Mesothelial cell of epicardium (in vitro differentiated cells): ENCODE measurements at regions not wholly inside any gene's neighbourhood (a gene's known extent, or its start where the extent isn't known, plus 50 kb on each side); places are given as distances from the start of the nearest gene placed in this dataset.

ENCODE experiments used
- DNase-seq, 2 experiments: peaks; one replicate each; pipeline ENCODE4 v3.0.0; 2021; ENCODE audit warnings: low spot score in 2 of 2; ENCODE audit not compliant: unreplicated experiment in 2 of 2
- H3K27ac Mint-ChIP-seq: 2 replicates; pipeline ENCODE4 v1.8.0; 2021; ENCODE audit warnings: mixed read lengths
- H3K27me3 Mint-ChIP-seq: 2 replicates; pipeline ENCODE4 v1.8.0; 2021; ENCODE audit warnings: low read depth, mixed read lengths
- H3K36me3 Mint-ChIP-seq: 2 replicates; pipeline ENCODE4 v1.8.0; 2021; ENCODE audit warnings: mixed read lengths
- H3K4me1 Mint-ChIP-seq: 2 replicates; pipeline ENCODE4 v1.8.0; 2021; ENCODE audit warnings: mixed read lengths
- H3K4me3 Mint-ChIP-seq: 2 replicates; pipeline ENCODE4 v1.8.0; 2021; ENCODE audit warnings: mild to moderate bottlenecking, moderate library complexity, mixed read lengths
- H3K9me3 Mint-ChIP-seq: 2 replicates; pipeline ENCODE4 v1.8.0; 2021; ENCODE audit warnings: mixed read lengths
- CTCF ChIP-seq: fragments of 200-600 bp; sonication (generic); IDR thresholded peaks from one replicate; pipeline ENCODE4 v1.5.0; 2021; ENCODE audit warnings: antibody characterized with exemption; ENCODE audit not compliant: unreplicated experiment

- Mint-ChIP-seq H3K27ac (no peak overlapping the region), H3K4me3 (no peak overlapping the region), H3K4me1 (no peaks in the 10 kb centered on the region), H3K9me3 (peaks cover 3% of the 10 kb centered on the region), H3K27me3 (peaks cover 10% of the 10 kb centered on the region), H3K36me3 (no peaks in the 10 kb centered on the region)
- TF ChIP-seq CTCF, result no peak
- no peak for DNase-seq
Observed at GRCh38 chr2:7625392-7626138, 708.4 kb downstream of the RNF144A start.

GRCh38 chr2:7626139-7626537 lies 708.9 kb downstream of the RNF144A start:
- Mint-ChIP-seq H3K27ac (no peak overlapping the region), H3K4me1 (no peaks in the 10 kb centered on the region), H3K9me3 (peaks cover 3% of the 10 kb centered on the region), H3K4me3 (no peak overlapping the region), H3K27me3 (peaks cover 10% of the 10 kb centered on the region), H3K36me3 (no peaks in the 10 kb centered on the region)
- TF ChIP-seq CTCF, result no peak
- no peak for DNase-seq

GRCh38 chr2:7627583-7627982 lies 710.4 kb downstream of the RNF144A start:
- Mint-ChIP-seq H3K36me3 (no peaks in the 10 kb centered on the region), H3K27me3 (peaks cover 14% of the 10 kb centered on the region), H3K9me3 (peaks cover 3% of the 10 kb centered on the region), H3K4me3 (no peak overlapping the region), H3K27ac (no peak overlapping the region), H3K4me1 (no peaks in the 10 kb centered on the region)
- DNase-seq, result no peak
- no peak for TF ChIP-seq CTCF

GRCh38 chr2:7632420-7632819 lies 715.2 kb downstream of the RNF144A start:
- H3K27ac Mint-ChIP-seq, result no peak overlapping the region
- no peak for TF ChIP-seq CTCF
- no peak for DNase-seq
- no peak overlapping the region for H3K4me3 Mint-ChIP-seq
- peaks cover 3% of the 10 kb centered on the region for H3K9me3 Mint-ChIP-seq
- H3K36me3 Mint-ChIP-seq, result no peaks in the 10 kb centered on the region
- peaks cover 28% of the 10 kb centered on the region for H3K27me3 Mint-ChIP-seq
- no peaks in the 10 kb centered on the region for H3K4me1 Mint-ChIP-seq

GRCh38 chr2:7633566-7634153 lies 716.4 kb downstream of the RNF144A start:
- DNase-seq, result no peak
- TF ChIP-seq CTCF, result no peak

More at GRCh38 chr2:7633566-7634153, 716.4 kb downstream of the RNF144A start:
- no peak overlapping the region for H3K4me3 Mint-ChIP-seq
- no peaks in the 10 kb centered on the region for H3K4me1 Mint-ChIP-seq
- no peaks in the 10 kb centered on the region for H3K36me3 Mint-ChIP-seq
- peaks cover 36% of the 10 kb centered on the region for H3K27me3 Mint-ChIP-seq
- H3K9me3 Mint-ChIP-seq, result peaks cover 3% of the 10 kb centered on the region
- H3K27ac Mint-ChIP-seq, result no peak overlapping the region
